HL-60 (cell line): ENCODE measurements at regions not wholly inside any gene's neighbourhood (a gene's known extent, or its start where the extent isn't known, plus 50 kb on each side); places are given as distances from the start of the nearest gene placed in this dataset.
A peak's percentile ranks its signal among the peaks of the same experiment; 100 is the strongest.

Experiments used
- DNase-seq, 2 experiments: peaks; one replicate each; pipeline ENCODE4 v3.0.0-alpha.2; 2010 to 2020; ENCODE audit warnings: low read depth in 1 of 2, low spot score in 1 of 2
- H3K27ac ChIP-seq: fragments of 250-450 bp; sonication (Bioruptor Pico); replicated peaks from 2 replicates; pipeline ENCODE4 v1.5.1; 2020; ENCODE audit warnings: mild to moderate bottlenecking, moderate library complexity
- H3K27me3 ChIP-seq: fragments of 250-450 bp; sonication (Bioruptor Pico); 2 replicates; pipeline ENCODE4 v1.5.1; 2021; ENCODE audit warnings: mild to moderate bottlenecking, moderate library complexity; ENCODE audit not compliant: insufficient read depth, poor library complexity, severe bottlenecking
- H3K4me3 ChIP-seq: replicated peaks from 2 replicates; pipeline ENCODE4 v1.5.1; 2011; ENCODE audit warnings: mild to moderate bottlenecking, control low read depth, low read length; ENCODE audit not compliant: insufficient read depth
- CTCF ChIP-seq: IDR thresholded peaks from one replicate; pipeline ENCODE4 v1.5.1; 2011; ENCODE audit warnings: low read length, control low read depth, inconsistent platforms; ENCODE audit not compliant: insufficient read depth
- GABPA ChIP-seq: IDR thresholded peaks from 2 replicates; pipeline ENCODE4 v1.6.1; 2012; ENCODE audit warnings: low read depth
- POLR2AphosphoS5 ChIP-seq: IDR thresholded peaks from 2 replicates; pipeline ENCODE4 v1.6.1; 2012; ENCODE audit warnings: low read depth
- SPI1 ChIP-seq: IDR thresholded peaks from 2 replicates; pipeline ENCODE4 v1.6.1; 2012; ENCODE audit warnings: low read depth, mild to moderate bottlenecking, borderline replicate concordance
- TF ChIP-seq, protein P1 (sequence below): IDR thresholded peaks from 2 replicates; pipeline ENCODE4 v1.6.1; 2012; ENCODE audit warnings: low read depth; ENCODE audit not compliant: insufficient replicate concordance

- no peaks in the 10 kb centered on the region for H3K27me3 ChIP-seq
- TF ChIP-seq CTCF (no peak), SPI1 (no peak)
- DNase-seq, result no peak
- no peak overlapping the region for H3K4me3 ChIP-seq
- H3K27ac ChIP-seq, result no peak overlapping the region
Observed at GRCh38 chr9:107645464-107645833, 155.9 kb upstream of the KLF4 start.

DNA sequence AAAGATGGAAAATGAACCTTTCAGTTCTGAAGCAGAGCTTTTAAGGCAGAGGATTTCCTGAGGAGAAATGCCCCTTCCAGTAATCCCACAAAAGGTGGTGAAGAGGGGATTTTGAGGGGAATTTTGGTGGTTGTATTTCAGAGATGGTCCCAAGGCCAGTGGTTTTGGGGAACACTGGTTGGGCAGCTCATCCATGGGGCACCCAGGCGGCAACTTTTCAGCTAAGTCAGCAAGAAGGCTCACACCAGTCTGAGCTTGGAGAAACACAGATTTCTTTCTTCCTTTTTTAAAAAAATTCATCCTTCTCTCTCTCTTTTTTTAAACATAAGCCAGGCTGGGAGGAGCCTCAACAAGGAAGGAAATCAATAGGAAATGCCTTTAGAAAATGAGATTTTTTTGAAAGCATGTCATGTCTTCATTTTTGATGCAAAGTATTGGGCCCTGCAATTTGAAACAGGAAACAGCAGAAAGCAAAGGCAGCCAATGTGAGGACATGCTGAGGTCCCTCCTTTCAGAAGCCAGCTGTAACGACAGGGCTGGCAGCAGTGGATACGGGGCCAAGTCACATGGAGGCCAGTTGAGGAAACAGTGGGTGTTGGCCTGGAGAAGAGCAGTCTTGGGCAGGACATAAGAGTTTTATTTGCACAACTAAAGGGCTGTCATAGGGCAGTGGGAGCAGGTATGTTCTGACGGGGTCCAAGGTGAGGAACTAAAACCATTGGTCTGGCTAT, 155.3 kb upstream of the KLF4 start:
- Histone ChIP-seq H3K27me3 (no peaks in the 10 kb centered on the region), H3K27ac (no peak overlapping the region), H3K4me3 (no peak overlapping the region)
- TF ChIP-seq SPI1 (no peak), GABPA (no peak), POLR2AphosphoS5 (no peak), CTCF (no peak)
- TF ChIP-seq, protein P1, sequence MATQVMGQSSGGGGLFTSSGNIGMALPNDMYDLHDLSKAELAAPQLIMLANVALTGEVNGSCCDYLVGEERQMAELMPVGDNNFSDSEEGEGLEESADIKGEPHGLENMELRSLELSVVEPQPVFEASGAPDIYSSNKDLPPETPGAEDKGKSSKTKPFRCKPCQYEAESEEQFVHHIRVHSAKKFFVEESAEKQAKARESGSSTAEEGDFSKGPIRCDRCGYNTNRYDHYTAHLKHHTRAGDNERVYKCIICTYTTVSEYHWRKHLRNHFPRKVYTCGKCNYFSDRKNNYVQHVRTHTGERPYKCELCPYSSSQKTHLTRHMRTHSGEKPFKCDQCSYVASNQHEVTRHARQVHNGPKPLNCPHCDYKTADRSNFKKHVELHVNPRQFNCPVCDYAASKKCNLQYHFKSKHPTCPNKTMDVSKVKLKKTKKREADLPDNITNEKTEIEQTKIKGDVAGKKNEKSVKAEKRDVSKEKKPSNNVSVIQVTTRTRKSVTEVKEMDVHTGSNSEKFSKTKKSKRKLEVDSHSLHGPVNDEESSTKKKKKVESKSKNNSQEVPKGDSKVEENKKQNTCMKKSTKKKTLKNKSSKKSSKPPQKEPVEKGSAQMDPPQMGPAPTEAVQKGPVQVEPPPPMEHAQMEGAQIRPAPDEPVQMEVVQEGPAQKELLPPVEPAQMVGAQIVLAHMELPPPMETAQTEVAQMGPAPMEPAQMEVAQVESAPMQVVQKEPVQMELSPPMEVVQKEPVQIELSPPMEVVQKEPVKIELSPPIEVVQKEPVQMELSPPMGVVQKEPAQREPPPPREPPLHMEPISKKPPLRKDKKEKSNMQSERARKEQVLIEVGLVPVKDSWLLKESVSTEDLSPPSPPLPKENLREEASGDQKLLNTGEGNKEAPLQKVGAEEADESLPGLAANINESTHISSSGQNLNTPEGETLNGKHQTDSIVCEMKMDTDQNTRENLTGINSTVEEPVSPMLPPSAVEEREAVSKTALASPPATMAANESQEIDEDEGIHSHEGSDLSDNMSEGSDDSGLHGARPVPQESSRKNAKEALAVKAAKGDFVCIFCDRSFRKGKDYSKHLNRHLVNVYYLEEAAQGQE, result no peak
- peak in 1 of 2 experiments; percentile 33 for DNase-seq

DNA sequence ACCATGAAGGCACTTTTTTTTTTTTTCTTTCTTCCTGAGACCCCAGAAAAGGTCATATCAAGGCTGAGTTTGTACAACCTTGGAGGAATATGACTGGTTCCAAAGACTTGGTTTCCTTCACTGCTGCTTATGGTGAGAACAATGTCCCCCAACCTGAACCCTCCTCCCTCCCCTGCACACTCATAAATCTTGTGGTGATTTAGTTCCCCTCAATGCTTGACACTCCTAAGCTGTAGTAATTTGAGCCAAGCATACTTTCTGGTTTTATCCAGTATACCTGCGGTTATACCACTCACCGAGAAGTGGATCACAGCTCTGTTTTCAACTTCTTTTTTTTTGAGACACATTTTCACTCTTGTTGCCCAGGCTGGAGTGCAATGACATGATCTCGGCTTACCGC, 149.9 kb upstream of the KLF4 start:
- H3K27me3 ChIP-seq, result no peaks in the 10 kb centered on the region
- TF ChIP-seq POLR2AphosphoS5, result no peak
- TF ChIP-seq SPI1, result no peak
- TF ChIP-seq CTCF, result no peak
- no peak for TF ChIP-seq GABPA
- TF ChIP-seq, protein P1, result no peak
- no peak overlapping the region for H3K4me3 ChIP-seq
- H3K27ac ChIP-seq, result no peak overlapping the region
- DNase-seq, result no peak
